Fibroblast of skin of left quadriceps (primary cell): ENCODE measurements at regions not wholly inside any gene's neighbourhood (a gene's known extent, or its start where the extent isn't known, plus 50 kb on each side); places are given as distances from the start of the nearest gene placed in this dataset.
"Not testable (repeated sequence)": the region's sequence is repeated elsewhere in the genome, so short reads cannot be mapped to it uniquely, and the experiment has no call there.

ENCODE experiments used
- DNase-seq, 2 experiments: peaks; one replicate each; pipeline ENCODE4 v3.0.0-alpha.2; 2013; ENCODE audit warnings: low read depth in 2 of 2

DNA sequence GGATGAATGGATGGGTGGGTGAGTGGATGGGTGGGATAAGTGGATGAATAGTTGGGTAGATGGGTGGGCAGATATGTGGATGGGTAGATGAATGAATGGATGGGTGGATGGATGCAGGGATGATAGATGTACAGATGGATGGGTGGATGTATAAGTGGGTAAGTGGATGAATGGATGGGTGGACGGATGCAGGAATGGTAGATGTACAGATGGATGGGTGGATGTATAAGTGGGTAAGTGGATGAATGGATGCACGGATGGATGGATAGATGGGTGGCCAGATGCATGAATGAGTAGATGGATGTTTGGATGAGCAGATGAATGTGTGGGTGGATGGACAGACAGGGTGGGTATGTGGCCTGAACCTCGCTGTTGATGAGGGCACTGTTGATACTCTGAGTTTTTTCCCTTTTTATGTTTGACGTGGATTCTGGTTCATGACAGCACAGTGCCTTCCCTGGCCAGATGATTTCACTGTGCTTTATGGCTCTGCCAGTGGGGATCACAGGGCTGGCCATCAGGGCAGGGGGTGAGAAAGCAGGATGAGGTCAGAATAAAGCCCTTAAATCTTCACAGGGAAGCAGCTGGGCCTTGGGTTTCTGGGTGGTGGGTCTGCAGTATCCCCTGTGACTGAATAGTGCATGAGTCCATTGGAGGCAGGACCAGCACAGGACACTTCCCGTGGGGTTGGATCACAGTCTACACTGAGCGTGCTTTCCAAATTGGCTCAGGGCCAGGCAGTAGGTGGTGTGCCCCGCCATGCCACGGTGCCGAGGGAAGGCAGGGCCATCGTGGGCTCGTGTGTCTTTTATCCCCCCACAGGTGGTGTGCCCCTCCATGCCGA lies 213.2 kb downstream of the BANP start:
- not testable (repeated sequence) for DNase-seq

- not testable (repeated sequence) for DNase-seq
Measured at GRCh38 chr16:88165040-88165544, 213.9 kb downstream of the BANP start.

- not testable (repeated sequence) for DNase-seq
Measured at GRCh38 chr16:88165683-88166082, 214.4 kb downstream of the BANP start.

DNA sequence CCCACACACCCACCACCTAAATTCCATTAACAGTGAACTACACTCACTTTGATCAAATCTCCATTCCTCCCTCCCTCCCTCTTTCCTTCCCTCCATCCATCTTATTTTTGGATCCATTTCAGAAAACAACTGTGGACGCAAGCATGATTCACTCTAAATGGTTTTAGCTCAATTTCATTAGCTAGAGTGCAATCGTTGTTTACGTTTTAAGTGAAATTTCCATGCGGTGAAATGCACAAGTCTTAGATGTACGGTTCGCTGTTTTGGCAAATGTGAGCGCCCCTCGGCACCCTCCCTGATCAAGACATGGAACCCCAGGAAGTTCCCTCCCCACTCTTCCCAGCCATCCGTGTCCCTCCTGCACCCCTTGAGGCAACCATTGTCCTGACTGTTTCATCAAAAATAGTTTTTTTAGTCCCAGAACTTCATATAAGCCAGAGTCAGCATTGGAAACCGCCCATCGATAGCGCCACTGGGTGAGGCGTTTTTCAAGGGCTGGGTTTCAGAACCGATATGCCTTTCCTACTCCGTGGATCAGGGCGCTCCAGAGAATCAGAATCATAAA lies 215.1 kb downstream of the BANP start:
- not testable (repeated sequence) for DNase-seq

DNA sequence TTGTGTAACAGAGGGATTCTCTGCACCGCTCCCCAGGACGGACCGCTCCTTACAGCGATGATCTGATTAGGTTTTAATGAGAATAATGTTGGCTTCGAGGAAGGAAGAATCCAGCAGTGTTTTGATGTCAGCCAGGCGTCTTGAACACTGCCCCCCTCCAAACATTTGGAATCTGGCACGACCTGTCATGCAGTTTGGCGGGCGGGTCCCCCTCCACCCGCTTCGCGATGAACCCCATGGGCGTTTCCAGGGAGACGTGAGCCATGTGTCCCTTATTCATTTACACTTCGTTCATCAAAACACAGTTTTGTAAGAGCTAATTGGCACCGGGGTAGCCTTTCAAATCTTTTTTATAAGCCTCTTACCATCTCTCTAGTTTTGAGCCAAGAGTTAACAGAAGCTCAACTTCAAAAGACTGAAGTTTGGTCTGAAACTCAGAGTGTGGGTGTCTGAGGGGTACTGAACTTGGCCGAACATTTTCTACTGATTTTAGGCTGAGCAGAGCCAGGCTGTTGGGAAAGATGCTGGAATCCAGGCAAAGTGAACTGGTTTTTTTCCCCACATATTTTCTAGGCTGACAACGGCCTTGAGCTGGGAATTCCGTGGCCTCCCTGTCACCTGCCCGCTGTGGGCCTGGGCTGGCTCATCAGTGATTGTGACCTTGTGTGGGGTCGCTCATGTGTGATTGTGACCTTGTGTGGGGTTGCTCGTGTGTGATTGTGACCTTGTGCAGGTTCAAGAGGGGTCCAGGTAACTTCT lies 214.8 kb upstream of the ZNF469 start:
- not testable (repeated sequence) for DNase-seq

GRCh38 chr16:88168557-88168949 lies 214.2 kb upstream of the ZNF469 start:
- not testable (repeated sequence) for DNase-seq

DNA sequence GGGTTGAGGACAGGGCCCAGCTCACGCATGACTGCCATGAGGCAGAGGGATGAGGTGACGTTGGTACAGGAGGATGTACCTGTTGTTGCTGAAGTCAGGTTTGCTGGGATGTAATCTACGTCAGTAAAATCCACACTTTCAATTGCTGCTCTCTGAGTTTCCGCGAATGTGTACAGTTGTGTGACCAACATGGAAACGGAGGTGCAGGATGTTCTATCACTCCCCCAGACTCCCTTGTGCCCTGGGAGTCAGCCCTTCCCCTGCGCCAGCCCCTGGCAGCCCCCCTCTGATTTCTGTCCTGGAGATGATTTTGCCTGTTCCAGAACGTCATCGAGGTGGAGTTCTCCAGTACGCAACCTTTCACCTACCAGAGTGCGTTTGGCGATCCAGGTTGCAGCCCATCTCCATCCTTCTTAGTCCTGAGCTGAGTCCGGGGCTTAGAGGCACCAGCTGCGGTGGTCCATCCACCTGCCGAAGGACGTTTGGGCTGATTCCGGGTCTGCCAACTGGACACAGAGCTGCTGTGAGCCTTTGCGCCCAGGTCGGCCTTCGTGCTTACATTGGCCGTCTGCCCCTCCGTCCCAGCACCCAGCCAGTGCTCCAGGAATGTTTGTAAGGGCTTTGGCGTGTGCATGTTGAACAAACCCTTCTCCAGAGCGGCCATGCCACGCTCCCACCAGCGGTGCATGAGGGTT lies 213.5 kb upstream of the ZNF469 start:
- DNase-seq, result not testable (repeated sequence)

GRCh38 chr16:88169831-88170165 lies 213.0 kb upstream of the ZNF469 start:
- not testable (repeated sequence) for DNase-seq

DNA sequence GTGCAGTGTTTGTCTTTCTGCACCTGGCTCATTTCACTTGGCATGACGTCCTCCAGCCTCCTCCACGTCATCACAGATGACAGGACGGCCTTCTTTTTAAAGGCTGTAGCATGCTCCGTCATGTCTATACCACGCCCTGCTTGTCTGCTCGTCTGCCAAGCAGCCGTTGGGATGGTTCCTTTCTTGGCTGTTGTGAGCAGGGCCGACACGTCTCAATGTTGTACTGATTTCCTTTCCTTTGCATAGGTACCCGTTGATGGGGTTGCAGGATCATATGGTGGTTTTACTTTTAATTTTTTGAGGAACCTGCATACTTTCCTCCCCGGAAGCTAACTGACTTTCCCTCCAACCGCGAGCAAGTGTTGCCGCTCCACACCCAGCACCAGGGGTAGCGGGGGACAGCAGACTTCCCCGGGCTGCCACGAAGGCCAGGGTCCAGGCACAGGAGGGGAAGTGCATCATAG lies 212.2 kb upstream of the ZNF469 start:
- no peak for DNase-seq

GRCh38 chr16:88171126-88171525 lies 211.6 kb upstream of the ZNF469 start:
- not testable (repeated sequence) for DNase-seq

DNA sequence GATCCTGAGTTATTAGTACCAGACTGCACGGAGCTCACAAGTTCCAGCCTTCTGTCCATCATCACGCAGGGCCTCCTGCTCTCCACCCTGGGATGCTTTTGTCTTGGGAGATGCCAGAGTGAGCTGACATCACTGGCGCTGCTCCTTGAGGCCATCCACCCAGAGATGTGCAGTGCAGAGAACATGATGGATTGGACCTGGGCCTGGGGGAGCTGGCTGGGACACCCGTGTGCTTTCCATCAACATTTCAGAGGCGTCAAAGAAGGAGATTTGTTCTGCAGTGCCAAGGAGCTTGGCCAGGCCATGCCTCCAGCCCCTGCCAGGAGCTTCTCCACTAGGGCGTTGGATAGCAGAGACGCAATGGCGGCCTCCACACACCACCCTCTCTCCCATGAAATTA lies 206.6 kb upstream of the ZNF469 start:
- not testable (repeated sequence) for DNase-seq

- DNase-seq, result not testable (repeated sequence)
Measured at GRCh38 chr16:88176591-88177180, 206.1 kb upstream of the ZNF469 start.

DNA sequence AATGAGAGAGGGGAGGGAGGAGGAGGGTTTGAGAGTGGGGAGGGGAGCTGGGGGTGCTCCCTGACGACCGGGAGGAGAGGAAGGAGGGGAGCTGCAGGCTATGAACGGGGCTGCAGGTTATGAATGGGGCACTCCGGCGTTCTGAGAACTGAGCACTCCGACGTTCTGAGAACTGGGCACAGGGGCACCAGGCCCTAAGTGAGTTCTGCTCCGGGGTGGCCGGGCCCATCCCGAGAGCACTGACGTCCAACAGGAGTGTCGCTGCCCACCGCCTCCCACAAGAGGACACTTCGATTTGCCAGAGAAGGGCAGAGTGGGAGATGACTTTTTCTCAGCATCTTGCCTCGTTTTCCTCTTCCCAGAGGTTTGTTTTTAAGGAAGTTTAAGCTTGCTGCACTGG lies 204.5 kb upstream of the ZNF469 start:
- not testable (repeated sequence) for DNase-seq

GRCh38 chr16:88178896-88179295 lies 203.9 kb upstream of the ZNF469 start:
- DNase-seq, result not testable (repeated sequence)

- not testable (repeated sequence) for DNase-seq
Measured at GRCh38 chr16:88182967-88183881, 199.5 kb upstream of the ZNF469 start.

DNA sequence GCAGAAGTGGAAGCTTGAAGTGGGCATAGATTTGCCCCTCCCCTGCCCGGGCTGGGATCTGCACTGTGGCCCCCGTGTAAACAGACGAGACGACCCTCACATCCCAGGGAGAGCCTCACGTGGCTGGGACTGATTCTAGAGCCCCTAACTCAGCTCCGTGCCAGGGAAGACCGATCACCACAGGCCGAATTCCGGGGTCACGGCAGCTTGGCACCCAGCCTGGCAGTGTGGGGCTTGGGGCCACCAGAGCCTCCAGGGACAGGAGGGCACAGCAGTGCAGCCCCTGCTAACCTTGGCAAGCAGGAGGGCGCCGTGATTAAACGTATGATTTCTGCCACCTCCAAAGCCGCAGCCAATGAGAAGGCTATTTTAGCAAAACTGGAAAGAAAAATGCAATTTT lies 198.7 kb upstream of the ZNF469 start:
- DNase-seq, result not testable (repeated sequence)

GRCh38 chr16:88184566-88185355 lies 198.0 kb upstream of the ZNF469 start:
- not testable (repeated sequence) for DNase-seq

- not testable (repeated sequence) for DNase-seq
Measured at GRCh38 chr16:88185406-88185805, 197.4 kb upstream of the ZNF469 start.
